ENCODE measurements at regions not wholly inside any gene's neighbourhood (a gene's known extent, or its start where the extent isn't known, plus 50 kb on each side); places are given as distances from the start of the nearest gene placed in this dataset.
A peak's percentile ranks its signal among the peaks of the same experiment; 100 is the strongest.

GRCh38 chr5:56585999-56586691 lies 229.2 kb upstream of the MAP3K1 start:
- Histone ChIP-seq H3K4me2 (ENCODE audit: extremely low read depth, insufficient read depth, low read length) (no peak overlapping the region), H3K9ac (ENCODE audit: insufficient read depth, low read length) (no peak overlapping the region)

DNA sequence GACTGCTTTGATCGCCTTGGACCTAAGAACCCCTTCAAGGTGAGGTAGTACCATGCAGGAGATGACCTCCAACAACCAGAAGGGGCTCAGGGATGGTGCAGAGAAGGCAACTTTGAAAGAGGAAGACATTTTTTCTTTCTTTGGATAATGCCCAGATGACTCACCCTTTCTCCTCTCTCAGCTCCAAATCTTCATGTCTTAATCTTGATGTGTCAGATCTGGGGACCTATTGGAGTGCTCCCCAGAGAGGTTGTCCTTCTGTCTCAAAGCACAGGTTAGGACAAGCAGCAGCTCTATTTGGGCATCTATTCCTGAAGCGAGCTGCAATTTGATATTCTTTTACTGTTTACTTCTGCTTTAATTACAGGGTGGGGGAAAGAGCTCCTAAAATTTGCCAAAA lies 229.9 kb upstream of the MAP3K1 start:
- H2AFZ ChIP-seq (ENCODE audit: low read length): no peak overlapping the region
- peaks cover 3% of the 10 kb centered on the region for H3K4me1 ChIP-seq (ENCODE audit: control insufficient read depth, extremely low read depth, insufficient read depth, low read length)

More at GRCh38 chr5:56585999-56586691, 229.2 kb upstream of the MAP3K1 start:
- peak; percentile 13 to 43 for DNase-seq (ENCODE audit: low read depth in 2 of 2)
- H3K79me2 ChIP-seq (ENCODE audit: control insufficient read depth, insufficient read depth, low read length): no peaks in the 10 kb centered on the region
- H3K4me3 ChIP-seq (replicated peaks in 1 of 4; ENCODE audit: control extremely low read depth in 1 of 4, insufficient read depth in 1 of 4, low read depth in 3 of 4, low read length in 4 of 4): peak overlapping the region in 1 of 4 experiments; percentile 35
- H3K9me3 ChIP-seq (ENCODE audit: control insufficient read depth, insufficient read depth, low read depth, low read length): no peaks in the 10 kb centered on the region
- H3K4me1 ChIP-seq (ENCODE audit: control insufficient read depth, extremely low read depth, insufficient read depth, low read length): peaks cover 3% of the 10 kb centered on the region
- H3K27me3 ChIP-seq (ENCODE audit: control insufficient read depth, insufficient read depth, low read length): peaks cover 5% of the 10 kb centered on the region
- H3K27ac ChIP-seq (ENCODE audit: insufficient read depth, low read length): no peak overlapping the region
- TF ChIP-seq, protein P1, sequence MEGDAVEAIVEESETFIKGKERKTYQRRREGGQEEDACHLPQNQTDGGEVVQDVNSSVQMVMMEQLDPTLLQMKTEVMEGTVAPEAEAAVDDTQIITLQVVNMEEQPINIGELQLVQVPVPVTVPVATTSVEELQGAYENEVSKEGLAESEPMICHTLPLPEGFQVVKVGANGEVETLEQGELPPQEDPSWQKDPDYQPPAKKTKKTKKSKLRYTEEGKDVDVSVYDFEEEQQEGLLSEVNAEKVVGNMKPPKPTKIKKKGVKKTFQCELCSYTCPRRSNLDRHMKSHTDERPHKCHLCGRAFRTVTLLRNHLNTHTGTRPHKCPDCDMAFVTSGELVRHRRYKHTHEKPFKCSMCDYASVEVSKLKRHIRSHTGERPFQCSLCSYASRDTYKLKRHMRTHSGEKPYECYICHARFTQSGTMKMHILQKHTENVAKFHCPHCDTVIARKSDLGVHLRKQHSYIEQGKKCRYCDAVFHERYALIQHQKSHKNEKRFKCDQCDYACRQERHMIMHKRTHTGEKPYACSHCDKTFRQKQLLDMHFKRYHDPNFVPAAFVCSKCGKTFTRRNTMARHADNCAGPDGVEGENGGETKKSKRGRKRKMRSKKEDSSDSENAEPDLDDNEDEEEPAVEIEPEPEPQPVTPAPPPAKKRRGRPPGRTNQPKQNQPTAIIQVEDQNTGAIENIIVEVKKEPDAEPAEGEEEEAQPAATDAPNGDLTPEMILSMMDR (conservative IDR thresholded peaks at IDR 0.05 in 1 of 2, IDR thresholded peaks at IDR 0.05 in 1 of 2; ENCODE audit: low read depth in 1 of 2, low read length in 2 of 2): no peak
- TF ChIP-seq EZH2 (IDR thresholded peaks at IDR 0.05; ENCODE audit: low read length, missing control alignments): no peak
- H4K20me1 ChIP-seq (ENCODE audit: control insufficient read depth, extremely low read depth, insufficient read depth, low read length): no peaks in the 10 kb centered on the region
- H3K36me3 ChIP-seq (ENCODE audit: control insufficient read depth, insufficient read depth, low read length): no peaks in the 10 kb centered on the region
- no peak overlapping the region for H2AFZ ChIP-seq (ENCODE audit: low read length)

GRCh38 chr5:56581426-56581825 lies 233.9 kb upstream of the MAP3K1 start:
- H3K4me3 ChIP-seq (replicated peaks in 1 of 4; ENCODE audit: control extremely low read depth in 1 of 4, insufficient read depth in 1 of 4, low read depth in 3 of 4, low read length in 4 of 4): no peak overlapping the region

More for the DNA sequence above, 229.9 kb upstream of the MAP3K1 start:
- H3K4me2 ChIP-seq (ENCODE audit: extremely low read depth, insufficient read depth, low read length): no peak overlapping the region
- H3K36me3 ChIP-seq (ENCODE audit: control insufficient read depth, insufficient read depth, low read length): no peaks in the 10 kb centered on the region
- no peak overlapping the region for H3K4me3 ChIP-seq (replicated peaks in 1 of 4; ENCODE audit: control extremely low read depth in 1 of 4, insufficient read depth in 1 of 4, low read depth in 3 of 4, low read length in 4 of 4)
- H3K9ac ChIP-seq (ENCODE audit: insufficient read depth, low read length): no peak overlapping the region
- H3K9me3 ChIP-seq (ENCODE audit: control insufficient read depth, insufficient read depth, low read depth, low read length): no peaks in the 10 kb centered on the region
- no peaks in the 10 kb centered on the region for H4K20me1 ChIP-seq (ENCODE audit: control insufficient read depth, extremely low read depth, insufficient read depth, low read length)
- peak; percentile 36 to 38 for DNase-seq (ENCODE audit: low read depth in 2 of 2)
- TF ChIP-seq, protein P1 (conservative IDR thresholded peaks at IDR 0.05 in 1 of 2, IDR thresholded peaks at IDR 0.05 in 1 of 2; ENCODE audit: low read depth in 1 of 2, low read length in 2 of 2): no peak
- no peak for TF ChIP-seq EZH2 (IDR thresholded peaks at IDR 0.05; ENCODE audit: low read length, missing control alignments)
- no peak overlapping the region for H3K27ac ChIP-seq (ENCODE audit: insufficient read depth, low read length)
- H3K27me3 ChIP-seq (ENCODE audit: control insufficient read depth, insufficient read depth, low read length): peaks cover 5% of the 10 kb centered on the region
- H3K79me2 ChIP-seq (ENCODE audit: control insufficient read depth, insufficient read depth, low read length): no peaks in the 10 kb centered on the region

More at GRCh38 chr5:56581426-56581825, 233.9 kb upstream of the MAP3K1 start:
- Histone ChIP-seq H4K20me1 (ENCODE audit: control insufficient read depth, extremely low read depth, insufficient read depth, low read length) (no peaks in the 10 kb centered on the region), H3K27ac (ENCODE audit: insufficient read depth, low read length) (no peak overlapping the region), H3K4me2 (ENCODE audit: extremely low read depth, insufficient read depth, low read length) (no peak overlapping the region), H3K79me2 (ENCODE audit: control insufficient read depth, insufficient read depth, low read length) (no peaks in the 10 kb centered on the region), H3K4me1 (ENCODE audit: control insufficient read depth, extremely low read depth, insufficient read depth, low read length) (peaks cover 3% of the 10 kb centered on the region), H3K9me3 (ENCODE audit: control insufficient read depth, insufficient read depth, low read depth, low read length) (no peaks in the 10 kb centered on the region), H3K36me3 (ENCODE audit: control insufficient read depth, insufficient read depth, low read length) (no peaks in the 10 kb centered on the region), H3K27me3 (ENCODE audit: control insufficient read depth, insufficient read depth, low read length) (no peaks in the 10 kb centered on the region), H2AFZ (ENCODE audit: low read length) (no peak overlapping the region), H3K9ac (ENCODE audit: insufficient read depth, low read length) (no peak overlapping the region)
- TF ChIP-seq, protein P1 (conservative IDR thresholded peaks at IDR 0.05 in 1 of 2, IDR thresholded peaks at IDR 0.05 in 1 of 2; ENCODE audit: low read depth in 1 of 2, low read length in 2 of 2): no peak
- TF ChIP-seq EZH2 (IDR thresholded peaks at IDR 0.05; ENCODE audit: low read length, missing control alignments): no peak
- DNase-seq (ENCODE audit: low read depth in 2 of 2): no peak

Measured in fibroblast of lung (primary cell).